ENCODE measurements at regions not wholly inside any gene's neighbourhood (a gene's known extent, or its start where the extent isn't known, plus 50 kb on each side); places are given as distances from the start of the nearest gene placed in this dataset.
"Not testable (repeated sequence)": the region's sequence is repeated elsewhere in the genome, so short reads cannot be mapped to it uniquely, and the experiment has no call there.

GRCh38 chrX:39249999-39250398 is 448.7 kb downstream of the MID1IP1 start:
- H3K36me3 ChIP-seq (replicated peaks; ENCODE audit: control insufficient read depth, insufficient read depth, low read length): no peaks in the 10 kb centered on the region
- no peak overlapping the region for H3K4me3 ChIP-seq (ENCODE audit: insufficient read depth, low read depth, low read length)
- DNase-seq: no peak
- no peaks in the 10 kb centered on the region for H3K27me3 ChIP-seq (ENCODE audit: control insufficient read depth, insufficient read depth, low read length)

DNA sequence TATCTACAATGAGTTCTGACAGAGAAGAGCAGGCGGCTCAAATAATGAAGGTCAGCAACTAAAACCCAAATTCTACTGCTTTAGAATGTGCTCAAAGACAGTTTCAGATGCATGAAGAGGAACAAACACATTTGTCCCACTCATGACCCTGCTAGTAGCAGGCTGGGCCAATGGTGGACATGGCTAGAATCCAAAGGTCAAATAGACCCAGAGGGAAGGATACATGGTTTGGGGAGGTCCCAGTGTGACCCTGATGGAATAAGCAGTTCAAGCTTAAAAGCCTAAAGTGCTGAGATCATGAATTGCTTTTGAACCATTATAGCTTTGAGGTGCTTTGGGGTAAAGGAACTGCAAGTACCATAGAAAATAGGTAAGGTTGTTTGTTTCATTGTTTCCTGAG is 450.7 kb downstream of the MID1IP1 start:
- Histone ChIP-seq H3K36me3 (replicated peaks; ENCODE audit: control insufficient read depth, insufficient read depth, low read length) (no peaks in the 10 kb centered on the region), H3K4me3 (ENCODE audit: insufficient read depth, low read depth, low read length) (no peak overlapping the region), H3K27me3 (ENCODE audit: control insufficient read depth, insufficient read depth, low read length) (no peaks in the 10 kb centered on the region)
- no peak for DNase-seq

GRCh38 chrX:39253551-39253950 is 452.3 kb downstream of the MID1IP1 start:
- Histone ChIP-seq H3K4me3 (ENCODE audit: insufficient read depth, low read depth, low read length) (no peak overlapping the region), H3K27me3 (ENCODE audit: control insufficient read depth, insufficient read depth, low read length) (no peaks in the 10 kb centered on the region), H3K36me3 (replicated peaks; ENCODE audit: control insufficient read depth, insufficient read depth, low read length) (no peaks in the 10 kb centered on the region)
- no peak for DNase-seq

DNA sequence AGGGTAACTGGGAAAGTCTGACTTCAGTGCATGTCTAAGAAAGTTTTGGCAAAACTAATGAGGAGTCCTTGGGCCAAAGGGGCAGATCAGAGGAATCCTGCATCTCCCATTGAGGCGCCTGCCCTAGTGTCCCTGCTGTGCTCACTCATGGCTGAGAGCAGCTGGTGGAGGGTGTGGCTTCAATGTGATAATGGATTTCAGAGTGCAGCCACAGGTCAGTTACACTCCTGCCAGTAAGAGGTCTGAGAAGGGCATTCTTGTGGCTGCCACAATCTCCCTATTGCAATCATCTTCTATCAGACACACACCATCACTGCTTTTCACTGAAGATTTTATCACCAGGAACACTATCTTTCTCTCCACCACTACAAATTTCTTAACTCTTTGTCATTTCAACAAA is 457.1 kb downstream of the MID1IP1 start:
- Histone ChIP-seq H3K27me3 (ENCODE audit: control insufficient read depth, insufficient read depth, low read length) (no peaks in the 10 kb centered on the region), H3K36me3 (replicated peaks; ENCODE audit: control insufficient read depth, insufficient read depth, low read length) (no peaks in the 10 kb centered on the region), H3K4me3 (ENCODE audit: insufficient read depth, low read depth, low read length) (no peak overlapping the region)
- peak; percentile 9 for DNase-seq

- Histone ChIP-seq H3K36me3 (replicated peaks; ENCODE audit: control insufficient read depth, insufficient read depth, low read length) (no peaks in the 10 kb centered on the region), H3K4me3 (ENCODE audit: insufficient read depth, low read depth, low read length) (no peak overlapping the region), H3K27me3 (ENCODE audit: control insufficient read depth, insufficient read depth, low read length) (no peaks in the 10 kb centered on the region)
- DNase-seq: no peak
Measured at GRCh38 chrX:39260965-39261364, 459.7 kb downstream of the MID1IP1 start.

DNA sequence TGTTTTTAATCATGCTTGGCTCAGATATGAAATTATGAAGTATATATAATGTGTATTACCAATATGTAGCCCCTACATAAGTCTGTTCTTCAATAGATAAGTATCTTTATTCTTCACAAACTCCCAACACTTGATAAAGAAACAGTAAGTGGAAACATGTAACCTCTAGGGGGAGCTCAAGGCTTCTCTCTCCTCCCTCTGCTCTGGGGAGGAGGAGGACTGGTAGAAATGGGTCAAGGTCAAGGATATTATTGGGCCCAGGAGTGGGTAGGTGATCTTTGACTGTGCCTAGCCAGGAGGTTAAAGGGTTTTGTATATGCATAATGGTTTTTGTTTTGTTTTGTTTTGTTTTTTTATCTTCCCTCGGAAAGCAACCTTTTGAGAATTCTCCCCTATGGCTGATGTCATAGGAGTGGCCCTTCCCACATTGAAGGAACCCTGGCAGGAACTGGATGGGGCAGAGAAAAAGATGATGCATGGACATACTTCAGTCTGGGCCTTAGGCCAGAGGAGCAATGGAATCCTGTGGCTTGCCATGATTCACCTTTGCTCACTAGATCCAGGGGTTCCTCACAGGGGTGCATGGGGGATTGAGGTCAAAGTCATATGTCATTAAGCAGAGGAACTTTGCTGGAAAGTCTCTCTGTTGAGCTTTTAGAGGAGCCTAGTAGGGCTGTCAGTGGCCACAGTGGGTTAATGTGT is 460.3 kb downstream of the MID1IP1 start:
- peak; percentile 52 for DNase-seq
- Histone ChIP-seq H3K36me3 (replicated peaks; ENCODE audit: control insufficient read depth, insufficient read depth, low read length) (no peaks in the 10 kb centered on the region), H3K27me3 (ENCODE audit: control insufficient read depth, insufficient read depth, low read length) (no peaks in the 10 kb centered on the region), H3K4me3 (ENCODE audit: insufficient read depth, low read depth, low read length) (no peak overlapping the region)

DNA sequence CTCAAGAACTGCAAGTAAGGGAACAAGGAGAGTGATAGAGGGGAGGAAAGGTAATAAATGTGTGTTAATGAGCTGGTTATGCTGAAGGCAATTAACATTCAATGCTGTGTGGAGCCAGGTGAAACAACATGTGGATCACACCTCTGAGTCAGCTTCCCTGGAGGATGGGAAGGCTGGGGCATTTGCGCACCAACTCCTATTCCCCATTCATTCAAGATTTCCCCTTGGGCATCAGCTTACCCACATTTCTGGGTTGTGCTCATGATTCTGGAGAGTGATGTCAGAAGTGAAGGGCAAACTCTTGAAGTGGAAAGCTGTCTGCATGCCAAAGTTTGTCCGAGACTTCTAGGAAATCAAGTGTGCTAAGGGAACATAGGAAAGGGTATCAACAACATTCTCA is 461.4 kb downstream of the MID1IP1 start:
- H3K36me3 ChIP-seq (replicated peaks; ENCODE audit: control insufficient read depth, insufficient read depth, low read length): no peaks in the 10 kb centered on the region
- H3K4me3 ChIP-seq (ENCODE audit: insufficient read depth, low read depth, low read length): no peak overlapping the region
- DNase-seq: no peak
- no peaks in the 10 kb centered on the region for H3K27me3 ChIP-seq (ENCODE audit: control insufficient read depth, insufficient read depth, low read length)

DNA sequence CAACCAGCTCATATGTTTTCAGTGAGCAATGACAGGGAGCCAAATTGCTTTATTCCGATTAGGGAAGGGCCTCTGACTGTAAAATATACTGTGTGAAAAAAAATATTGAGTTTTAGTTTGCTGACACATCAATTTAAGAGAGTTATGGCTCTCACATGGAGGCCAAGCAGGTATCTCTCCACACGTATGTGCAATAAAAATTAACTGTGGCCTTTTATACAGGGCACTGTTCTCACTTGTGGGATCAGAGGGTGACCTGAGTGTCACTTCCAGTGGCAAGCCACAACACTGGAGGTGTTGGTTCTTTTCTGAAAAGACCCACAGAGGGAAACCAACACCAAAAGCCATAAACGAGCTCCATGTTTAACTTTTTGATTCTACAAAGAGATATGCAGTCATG is 462.8 kb downstream of the MID1IP1 start:
- Histone ChIP-seq H3K36me3 (replicated peaks; ENCODE audit: control insufficient read depth, insufficient read depth, low read length) (no peaks in the 10 kb centered on the region), H3K4me3 (ENCODE audit: insufficient read depth, low read depth, low read length) (no peak overlapping the region), H3K27me3 (ENCODE audit: control insufficient read depth, insufficient read depth, low read length) (no peaks in the 10 kb centered on the region)
- DNase-seq: no peak

- no peak overlapping the region for H3K4me3 ChIP-seq (ENCODE audit: insufficient read depth, low read depth, low read length)
- DNase-seq: no peak
- H3K36me3 ChIP-seq (replicated peaks; ENCODE audit: control insufficient read depth, insufficient read depth, low read length): no peaks in the 10 kb centered on the region
- no peaks in the 10 kb centered on the region for H3K27me3 ChIP-seq (ENCODE audit: control insufficient read depth, insufficient read depth, low read length)
Measured at GRCh38 chrX:39267176-39267575, 465.9 kb downstream of the MID1IP1 start.

- H3K27me3 ChIP-seq (ENCODE audit: control insufficient read depth, insufficient read depth, low read length): no peaks in the 10 kb centered on the region
- H3K36me3 ChIP-seq (replicated peaks; ENCODE audit: control insufficient read depth, insufficient read depth, low read length): no peaks in the 10 kb centered on the region
- no peak for DNase-seq
- H3K4me3 ChIP-seq (ENCODE audit: insufficient read depth, low read depth, low read length): no peak overlapping the region
Measured at GRCh38 chrX:39268207-39268606, 466.9 kb downstream of the MID1IP1 start.

- Histone ChIP-seq H3K36me3 (replicated peaks; ENCODE audit: control insufficient read depth, insufficient read depth, low read length) (no peaks in the 10 kb centered on the region), H3K4me3 (ENCODE audit: insufficient read depth, low read depth, low read length) (no peak overlapping the region), H3K27me3 (ENCODE audit: control insufficient read depth, insufficient read depth, low read length) (no peaks in the 10 kb centered on the region)
- no peak for DNase-seq
Measured at GRCh38 chrX:39275500-39276068, 474.3 kb downstream of the MID1IP1 start.

DNA sequence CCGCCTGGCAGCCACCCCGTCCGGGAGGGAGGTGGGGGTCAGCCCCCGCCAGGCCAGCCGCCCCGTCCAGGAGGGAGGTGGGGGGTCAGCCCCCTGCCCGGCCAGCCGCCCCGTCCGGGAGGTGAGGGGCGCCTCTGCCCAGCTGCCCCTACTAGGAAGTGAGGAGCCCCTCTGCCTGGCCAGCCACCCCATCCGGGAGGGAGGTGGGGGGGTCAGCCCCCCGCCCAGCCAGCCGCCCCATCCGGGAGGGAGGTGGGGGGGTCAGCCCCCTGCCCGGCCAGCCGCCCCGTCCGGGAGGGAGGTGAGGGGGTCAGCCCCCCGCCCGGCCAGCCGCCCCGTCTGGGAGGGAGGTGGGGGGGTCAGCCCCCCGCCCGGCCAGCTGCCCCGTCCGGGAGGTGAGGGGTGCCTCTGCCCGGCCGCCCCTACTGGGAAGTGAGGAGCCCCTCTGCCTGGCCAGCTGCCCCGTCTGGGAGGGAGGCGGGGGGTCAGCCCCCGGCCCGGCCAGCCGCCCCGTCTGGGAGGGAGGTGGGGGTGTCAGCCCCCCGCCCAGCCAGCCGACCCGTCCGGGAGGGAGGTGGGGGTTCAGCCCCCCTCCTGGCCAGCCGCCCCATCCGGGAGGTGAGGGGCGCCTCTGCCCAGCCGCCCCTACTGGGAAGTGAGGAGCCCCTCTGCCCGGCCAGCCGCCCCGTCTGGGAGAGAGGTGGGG is 476.6 kb downstream of the MID1IP1 start:
- not testable (repeated sequence) for H3K36me3 ChIP-seq (replicated peaks; ENCODE audit: control insufficient read depth, insufficient read depth, low read length); H3K27me3 ChIP-seq (ENCODE audit: control insufficient read depth, insufficient read depth, low read length); H3K4me3 ChIP-seq (ENCODE audit: insufficient read depth, low read depth, low read length); DNase-seq

- no peaks in the 10 kb centered on the region for H3K27me3 ChIP-seq (ENCODE audit: control insufficient read depth, insufficient read depth, low read length)
- H3K4me3 ChIP-seq (ENCODE audit: insufficient read depth, low read depth, low read length): no peak overlapping the region
- no peaks in the 10 kb centered on the region for H3K36me3 ChIP-seq (replicated peaks; ENCODE audit: control insufficient read depth, insufficient read depth, low read length)
- DNase-seq: no peak
Measured at GRCh38 chrX:39283239-39283638, 482.0 kb downstream of the MID1IP1 start.

GRCh38 chrX:39288592-39288991 is 487.3 kb downstream of the MID1IP1 start:
- no peak for DNase-seq
- Histone ChIP-seq H3K36me3 (replicated peaks; ENCODE audit: control insufficient read depth, insufficient read depth, low read length) (no peaks in the 10 kb centered on the region), H3K27me3 (ENCODE audit: control insufficient read depth, insufficient read depth, low read length) (no peaks in the 10 kb centered on the region), H3K4me3 (ENCODE audit: insufficient read depth, low read depth, low read length) (no peak overlapping the region)

- H3K27me3 ChIP-seq (ENCODE audit: control insufficient read depth, insufficient read depth, low read length): no peaks in the 10 kb centered on the region
- no peaks in the 10 kb centered on the region for H3K36me3 ChIP-seq (replicated peaks; ENCODE audit: control insufficient read depth, insufficient read depth, low read length)
- no peak for DNase-seq
- H3K4me3 ChIP-seq (ENCODE audit: insufficient read depth, low read depth, low read length): no peak overlapping the region
Measured at GRCh38 chrX:39289827-39290226, 488.6 kb downstream of the MID1IP1 start.

All from H7 (cell line).